SW 1271 (cell line): ENCODE measurements at regions not wholly inside any gene's neighbourhood (a gene's known extent, or its start where the extent isn't known, plus 50 kb on each side); places are given as distances from the start of the nearest gene placed in this dataset.

ENCODE experiments used
- DNase-seq, 2 experiments: peaks; one replicate each; lab custom pipeline; 2025; lab: John Stamatoyannopoulos, UW

DNA sequence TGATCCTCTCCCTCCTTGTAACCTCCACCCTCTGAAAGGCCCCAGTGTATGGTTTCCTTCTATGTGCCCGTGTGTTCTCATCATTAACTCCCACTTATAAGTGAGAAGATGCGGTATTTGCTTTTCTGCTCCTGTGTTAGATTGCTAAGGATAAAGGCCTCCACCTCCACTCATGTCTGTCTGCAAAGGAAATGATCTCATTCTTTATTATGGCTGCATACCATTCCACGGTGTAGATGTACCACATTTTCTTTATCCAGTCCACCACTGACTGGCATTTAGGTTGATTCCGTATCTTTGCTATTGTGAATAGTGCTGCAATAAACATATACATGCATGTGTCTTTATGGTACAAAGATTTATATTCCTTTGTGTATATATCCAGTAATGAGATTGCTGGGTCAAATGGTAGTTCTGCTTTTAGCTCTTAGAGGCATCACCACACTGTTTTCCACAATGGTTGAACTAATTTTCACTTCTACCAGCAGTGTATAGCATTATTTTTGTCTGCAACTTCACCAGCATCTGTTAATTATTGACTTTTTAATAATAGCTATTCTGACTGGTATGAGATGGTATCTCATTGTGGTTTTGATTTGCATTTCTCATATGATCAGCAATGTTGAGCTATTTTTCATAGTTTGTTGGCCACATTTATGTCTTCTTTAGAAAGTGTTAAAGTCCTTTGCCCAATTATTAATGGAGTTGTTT, 1030.9 kb downstream of the FSTL5 start:
- DNase-seq, result no peak

DNA sequence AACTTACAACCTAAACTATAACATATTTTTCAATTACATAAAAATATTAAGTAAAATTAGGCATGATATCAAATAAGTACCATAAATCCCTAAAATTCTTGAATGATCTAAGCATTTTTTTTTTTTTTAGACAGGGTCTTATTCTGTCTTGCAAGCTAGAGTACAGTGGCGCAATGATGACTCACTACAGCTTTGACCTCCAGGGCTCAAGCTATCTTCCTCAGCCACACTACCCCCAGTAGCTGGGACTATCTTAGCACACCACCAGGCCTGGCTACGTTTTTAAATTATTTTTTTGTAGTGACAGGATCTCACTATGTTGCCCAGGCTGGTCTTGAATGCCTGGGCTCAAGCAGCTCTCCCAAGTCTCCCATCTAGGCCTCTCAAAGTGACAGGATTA, 1042.3 kb downstream of the FSTL5 start:
- no peak for DNase-seq

DNA sequence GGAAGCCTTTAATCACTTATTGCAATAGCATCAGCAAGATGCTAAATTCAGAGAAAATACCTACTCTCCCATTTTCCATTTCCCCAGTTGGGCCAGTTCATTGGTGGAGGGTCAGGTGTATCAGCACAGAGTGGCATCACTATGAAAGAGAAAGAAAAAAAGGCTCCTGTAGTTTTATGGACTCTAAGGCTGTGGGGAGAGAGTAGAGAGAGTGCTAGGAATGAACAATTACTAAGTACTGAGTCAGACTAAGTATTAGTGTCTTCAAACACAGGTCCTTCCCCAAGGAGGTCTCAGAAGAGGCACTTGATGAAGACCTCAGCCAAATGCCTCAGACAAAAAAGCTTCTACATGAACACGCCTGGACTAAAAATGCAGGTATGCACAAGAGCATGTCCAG, 1061.9 kb downstream of the FSTL5 start:
- no peak for DNase-seq

DNA sequence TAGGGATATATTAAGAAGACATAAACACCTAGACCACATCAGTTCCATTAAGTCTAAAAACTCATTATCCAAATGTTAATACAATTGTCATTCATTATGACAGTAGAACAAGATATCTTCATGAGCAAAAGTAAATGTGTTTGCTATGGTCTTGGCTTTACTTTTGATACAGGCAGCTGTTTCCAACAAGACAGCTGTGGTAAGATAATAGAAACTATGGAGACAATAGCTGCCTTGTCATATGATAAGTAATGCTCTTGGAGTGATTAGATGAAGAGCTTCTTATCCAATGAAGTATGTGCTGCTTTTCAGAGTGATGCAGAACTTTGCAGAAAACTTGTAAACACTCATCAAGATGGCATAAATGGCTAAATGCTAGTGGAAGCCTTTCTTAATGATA, 1066.0 kb downstream of the FSTL5 start:
- DNase-seq, result no peak

DNA sequence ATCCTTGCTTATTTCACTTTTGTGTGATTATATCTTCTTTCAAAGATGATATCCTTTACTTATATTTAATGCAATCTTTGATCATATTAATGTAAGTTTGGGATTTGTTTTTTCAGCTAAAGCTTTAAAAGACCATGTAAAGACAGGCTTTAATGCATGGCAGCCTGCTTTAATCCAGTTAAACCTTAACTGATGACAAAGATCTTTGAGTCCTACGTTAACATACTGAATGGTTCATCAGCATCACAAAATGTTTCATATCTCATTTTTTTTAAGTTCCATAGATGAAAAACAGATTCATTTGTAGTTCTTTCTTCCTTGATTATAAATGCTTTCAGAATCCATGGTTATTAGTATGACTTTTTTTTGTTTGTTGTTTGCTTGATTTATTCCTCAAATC, 1102.8 kb downstream of the FSTL5 start:
- no peak for DNase-seq
